AG09309 (cell line): ENCODE measurements at regions not wholly inside any gene's neighbourhood (a gene's known extent, or its start where the extent isn't known, plus 50 kb on each side); places are given as distances from the start of the nearest gene placed in this dataset.
A peak's percentile ranks its signal among the peaks of the same experiment; 100 is the strongest.

Source experiments
- DNase-seq: peaks from one replicate; pipeline ENCODE4 v3.0.0-alpha.2; 2010; ENCODE audit warnings: low read depth
- H3K4me3 ChIP-seq: 2 replicates; pipeline ENCODE4 v1.5.1; 2011; ENCODE audit warnings: mild to moderate bottlenecking, low read depth, low read length, moderate library complexity; ENCODE audit not compliant: control insufficient read depth
- TF ChIP-seq, protein P1 (sequence below): IDR thresholded peaks from 2 replicates; pipeline ENCODE4 v1.5.1; 2011; ENCODE audit warnings: mild to moderate bottlenecking, low read depth, low read length, inconsistent platforms; ENCODE audit not compliant: insufficient read depth, control insufficient read depth; ENCODE audit errors: missing control alignments

DNA sequence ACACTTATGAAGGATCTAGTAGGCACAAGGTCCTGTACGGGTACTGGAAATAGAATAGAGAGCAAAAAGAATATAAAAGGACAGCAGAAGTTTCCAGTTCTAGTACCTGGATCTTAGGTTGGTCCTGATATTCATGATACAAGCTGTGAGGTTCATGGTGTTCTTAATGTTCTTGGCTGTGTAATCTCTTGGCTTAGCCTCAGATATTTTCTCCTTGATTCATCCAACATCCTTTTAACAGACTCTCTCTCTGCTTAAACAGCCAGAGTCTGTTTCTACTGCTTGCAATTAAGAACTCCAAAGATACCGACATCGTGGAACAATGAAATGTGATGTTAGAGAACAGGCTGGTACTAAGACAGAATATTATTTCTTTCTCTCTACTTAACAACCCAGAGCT is 49.9 kb downstream of the CNTN3 start:
- H3K4me3 ChIP-seq: no peak overlapping the region
- TF ChIP-seq, protein P1, sequence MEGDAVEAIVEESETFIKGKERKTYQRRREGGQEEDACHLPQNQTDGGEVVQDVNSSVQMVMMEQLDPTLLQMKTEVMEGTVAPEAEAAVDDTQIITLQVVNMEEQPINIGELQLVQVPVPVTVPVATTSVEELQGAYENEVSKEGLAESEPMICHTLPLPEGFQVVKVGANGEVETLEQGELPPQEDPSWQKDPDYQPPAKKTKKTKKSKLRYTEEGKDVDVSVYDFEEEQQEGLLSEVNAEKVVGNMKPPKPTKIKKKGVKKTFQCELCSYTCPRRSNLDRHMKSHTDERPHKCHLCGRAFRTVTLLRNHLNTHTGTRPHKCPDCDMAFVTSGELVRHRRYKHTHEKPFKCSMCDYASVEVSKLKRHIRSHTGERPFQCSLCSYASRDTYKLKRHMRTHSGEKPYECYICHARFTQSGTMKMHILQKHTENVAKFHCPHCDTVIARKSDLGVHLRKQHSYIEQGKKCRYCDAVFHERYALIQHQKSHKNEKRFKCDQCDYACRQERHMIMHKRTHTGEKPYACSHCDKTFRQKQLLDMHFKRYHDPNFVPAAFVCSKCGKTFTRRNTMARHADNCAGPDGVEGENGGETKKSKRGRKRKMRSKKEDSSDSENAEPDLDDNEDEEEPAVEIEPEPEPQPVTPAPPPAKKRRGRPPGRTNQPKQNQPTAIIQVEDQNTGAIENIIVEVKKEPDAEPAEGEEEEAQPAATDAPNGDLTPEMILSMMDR: no peak

DNA sequence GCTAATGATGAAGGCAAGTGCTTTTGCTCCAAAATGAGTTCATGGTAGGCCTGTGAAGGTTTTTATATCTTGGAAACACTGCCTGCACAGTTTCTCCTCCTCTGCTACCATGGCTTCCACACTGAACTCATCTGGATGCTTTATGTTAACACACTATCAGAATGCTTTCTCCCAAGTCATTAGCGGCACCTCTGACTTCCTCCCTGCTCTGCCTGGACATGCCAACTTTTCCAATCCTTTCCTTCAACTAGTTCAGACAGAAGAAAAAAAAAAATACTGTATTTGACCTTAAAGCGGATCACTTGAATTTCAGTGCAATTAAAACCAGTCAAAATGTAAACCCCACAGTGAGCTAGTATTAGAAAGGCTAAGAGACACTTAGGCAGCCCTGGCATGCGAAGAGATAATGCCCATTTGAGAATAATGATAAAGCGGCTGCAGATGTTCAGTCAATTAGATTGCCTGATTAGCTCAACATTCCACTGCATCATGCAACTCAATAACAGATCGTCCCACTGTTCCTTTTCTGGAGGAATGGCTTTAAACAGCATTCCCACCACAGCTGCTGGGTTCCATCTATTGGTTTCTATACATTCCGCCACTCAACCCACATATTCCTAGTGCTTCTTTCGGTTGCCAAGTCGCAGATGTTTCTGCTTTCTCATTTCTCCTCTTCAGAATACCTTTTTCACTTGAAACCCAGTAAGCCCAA is 51.7 kb downstream of the CNTN3 start:
- TF ChIP-seq, protein P1: no peak
- H3K4me3 ChIP-seq: no peak overlapping the region
- DNase-seq: no peak

More for the DNA sequence above, 49.9 kb downstream of the CNTN3 start:
- no peak for DNase-seq

DNA sequence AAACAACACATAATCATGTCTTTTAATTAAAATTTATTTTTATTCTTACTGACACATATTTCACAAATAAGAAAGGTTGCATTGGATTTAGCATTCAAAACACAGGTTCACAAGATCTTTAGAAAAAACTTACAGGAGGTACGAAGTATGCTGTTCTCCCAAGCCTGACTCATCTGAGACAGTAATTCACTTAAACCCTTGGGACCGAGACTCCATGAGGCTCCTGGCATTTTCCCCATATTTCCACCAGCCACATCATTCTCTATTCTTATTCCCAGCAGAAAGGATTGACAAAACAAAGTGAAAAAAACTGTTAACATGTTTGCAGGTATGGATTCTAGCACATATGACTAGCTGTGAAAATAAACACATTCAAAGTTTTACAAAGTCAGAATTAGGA is 52.6 kb downstream of the CNTN3 start:
- peak; percentile 47 for DNase-seq
- no peak overlapping the region for H3K4me3 ChIP-seq
- TF ChIP-seq, protein P1: no peak

DNA sequence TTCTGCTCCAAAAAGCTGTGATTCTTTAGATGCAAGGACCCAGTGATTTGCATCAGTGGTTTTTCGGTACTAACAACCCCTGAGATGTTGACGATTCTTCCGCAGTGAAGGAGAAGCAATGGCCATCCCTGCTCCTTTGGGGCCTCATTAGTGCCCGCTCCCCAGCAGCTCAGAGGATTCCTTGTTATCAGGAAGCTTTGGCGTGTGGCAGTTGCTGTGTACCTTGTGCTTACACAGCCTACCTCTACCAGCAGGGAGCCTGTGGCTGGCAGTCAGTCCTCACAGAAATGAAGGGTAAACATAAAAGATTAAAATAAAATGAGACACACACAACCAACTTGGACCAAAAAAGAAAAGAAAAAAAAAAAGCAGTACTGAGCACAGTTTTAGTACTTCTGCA is 55.2 kb downstream of the CNTN3 start:
- no peak overlapping the region for H3K4me3 ChIP-seq
- DNase-seq: no peak
- TF ChIP-seq, protein P1: no peak

DNA sequence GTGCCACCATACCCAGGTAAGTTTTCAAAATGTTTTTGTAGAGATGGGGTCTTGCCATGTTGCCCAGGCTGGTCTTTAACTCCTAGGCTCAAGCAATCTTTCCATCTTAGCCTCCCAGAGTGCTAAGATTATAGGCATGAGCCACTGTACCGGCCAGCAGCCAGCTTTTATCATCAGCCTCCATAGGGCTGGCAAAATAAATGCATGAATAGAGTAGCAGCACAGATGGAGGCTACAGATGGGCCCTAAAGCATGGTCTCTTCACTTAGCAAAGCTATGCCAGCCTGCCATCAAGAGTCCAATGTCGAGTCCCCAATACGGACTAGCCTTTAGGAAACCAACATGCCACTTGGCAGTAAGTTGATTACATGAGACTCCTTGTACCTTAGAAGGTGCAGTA is 63.8 kb downstream of the CNTN3 start:
- no peak for DNase-seq
- no peak overlapping the region for H3K4me3 ChIP-seq
- TF ChIP-seq, protein P1: no peak

DNA sequence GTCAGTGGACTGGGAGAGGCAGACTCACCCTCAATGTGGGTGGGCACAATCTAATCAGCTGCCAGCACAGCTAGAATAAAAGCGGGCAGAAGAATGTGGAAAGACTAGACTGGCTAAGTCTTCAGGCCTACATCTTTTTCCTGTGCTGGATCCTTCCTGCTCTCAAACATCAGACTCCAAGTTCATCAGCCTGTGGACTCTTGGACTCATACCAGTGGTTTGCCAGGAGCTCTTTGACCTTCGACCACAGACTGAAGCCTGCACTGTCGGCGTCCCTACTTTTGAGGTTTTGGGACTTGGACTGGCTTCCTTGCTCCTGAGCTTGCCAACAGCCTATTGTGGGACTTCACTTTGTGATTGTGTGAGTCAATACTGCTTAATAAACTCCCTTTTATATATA is 68.0 kb downstream of the CNTN3 start:
- TF ChIP-seq, protein P1: no peak
- peak; percentile 45 for DNase-seq
- no peak overlapping the region for H3K4me3 ChIP-seq
